Upper lobe of left lung (tissue), 6 donors: ENCODE measurements at regions not wholly inside any gene's neighbourhood (a gene's known extent, or its start where the extent isn't known, plus 50 kb on each side); places are given as distances from the start of the nearest gene placed in this dataset.

Experiments
- ATAC-seq, 2 donors: fragments of 200-7000 bp; cut with Tn5 transposase; one replicate each; pipeline ENCODE4 v1.9.1; 2022; ENCODE audit warnings: mild to moderate bottlenecking in 2 of 2, moderate library complexity in 2 of 2; ENCODE audit not compliant: low FRiP score in 2 of 2
- DNase-seq, 2 donors: peaks; one replicate each; pipeline ENCODE4 v3.0.0-alpha.2; 2019 to 2020
- H3K27ac ChIP-seq, 4 donors: fragments of 200-600 bp; sonication (generic); one replicate each; pipeline ENCODE4 v1.5.1; 2016 to 2019
- H3K27me3 ChIP-seq, 4 donors: fragments of 200-600 bp; sonication (generic); one replicate each; pipeline ENCODE4 v1.5.1; 2017 to 2019
- H3K36me3 ChIP-seq, 4 donors: fragments of 200-600 bp; sonication (generic); one replicate each; pipeline ENCODE4 v1.5.1; 2016 to 2019
- H3K4me1 ChIP-seq, 4 donors: fragments of 200-600 bp; sonication (generic); one replicate each; pipeline ENCODE4 v1.5.1; 2018 to 2019
- H3K4me3 ChIP-seq, 4 donors: fragments of 200-600 bp; sonication (generic); one replicate each; pipeline ENCODE4 v1.5.1; 2017 to 2019; ENCODE audit warnings: mild to moderate bottlenecking in 2 of 4, moderate library complexity in 1 of 4
- H3K9me3 ChIP-seq, 4 donors: fragments of 200-600 bp; sonication (generic); one replicate each; pipeline ENCODE4 v1.5.1; 2018 to 2019
- CTCF ChIP-seq, 6 experiments: fragments of 450-650 bp in 4 of 6; fragments of 200-600 bp in 2 of 6; sonication (generic) in 2 of 6; IDR thresholded peaks; one replicate each; pipeline ENCODE4 v1.5.1; 2016 to 2019; ENCODE audit warnings: antibody characterized with exemption in 6 of 6
- EP300 ChIP-seq, 4 donors: sonication (generic); formaldehyde crosslinking; IDR thresholded peaks; one replicate each; pipeline ENCODE4 v1.5.1; 2017; ENCODE audit warnings: antibody characterized with exemption in 4 of 4, control low read depth in 2 of 4
- POLR2A ChIP-seq, 4 donors: fragments of 450-650 bp; IDR thresholded peaks; one replicate each; pipeline ENCODE4 v1.5.1; 2016 to 2017; ENCODE audit warnings: antibody characterized with exemption in 4 of 4, mild to moderate bottlenecking in 2 of 4
- POLR2AphosphoS5 ChIP-seq, 2 donors: sonication (generic); formaldehyde crosslinking; IDR thresholded peaks; one replicate each; pipeline ENCODE4 v1.5.1; 2017; ENCODE audit warnings: antibody characterized with exemption in 2 of 2
- WGBS, 2 donors: methylation state at CpG; one replicate each; pipeline ENCODE4 v1.1.5; 2017 to 2018; 5-methylcytosine and 5-hydroxymethylcytosine counted together
- donor health status: DM: no; HTN: no; CAD: no; lungs with moderate emphysema.
- donor health status: DM: no; HTN: yes; CAD: no; lungs with severe emphysema.

GRCh38 chr7:119397156-119397555 lies 875.8 kb upstream of the KCND2 start:
- WGBS, 2 donors, result 40 to 52% methylated on average over 2 of the region's 2 CpGs
- DNase-seq, result no peak
- ATAC-seq, result no peak

GRCh38 chr7:119408596-119408995 lies 864.4 kb upstream of the KCND2 start:
- Histone ChIP-seq H3K9me3 (peaks cover 0 to 7% (median 0%) of the 10 kb centered on the region in 4 donors), H3K27ac (no peak overlapping the region), H3K4me3 (no peak overlapping the region), H3K36me3 (no peaks in the 10 kb centered on the region), H3K27me3 (no peaks in the 10 kb centered on the region), H3K4me1 (no peaks in the 10 kb centered on the region)
- whole genome bisulfite sequencing, 2 donors, result 85 to 96% methylated on average over 1 of the region's 1 CpG
- ATAC-seq (no peak), DNase-seq (no peak)
- TF ChIP-seq CTCF (IDR thresholded peaks at IDR 0.05) (no peak), POLR2AphosphoS5 (IDR thresholded peaks at IDR 0.05) (no peak), EP300 (IDR thresholded peaks at IDR 0.05) (no peak), POLR2A (IDR thresholded peaks at IDR 0.05) (no peak)

More at GRCh38 chr7:119397156-119397555, 875.8 kb upstream of the KCND2 start:
- Histone ChIP-seq H3K27me3 (no peaks in the 10 kb centered on the region), H3K9me3 (no peaks in the 10 kb centered on the region), H3K27ac (no peak overlapping the region), H3K36me3 (no peaks in the 10 kb centered on the region), H3K4me3 (no peak overlapping the region), H3K4me1 (no peaks in the 10 kb centered on the region)
- TF ChIP-seq POLR2AphosphoS5 (IDR thresholded peaks at IDR 0.05), result no peak
- no peak for TF ChIP-seq EP300 (IDR thresholded peaks at IDR 0.05)
- no peak for TF ChIP-seq CTCF (IDR thresholded peaks at IDR 0.05)
- TF ChIP-seq POLR2A (IDR thresholded peaks at IDR 0.05), result no peak

GRCh38 chr7:119413314-119413805 lies 859.6 kb upstream of the KCND2 start:
- 95 to 96% methylated on average over 9 to 21 of the region's 22 CpGs for WGBS, 2 donors
- Histone ChIP-seq H3K27ac (no peak overlapping the region), H3K9me3 (peaks cover 0 to 9% (median 0%) of the 10 kb centered on the region in 4 donors), H3K4me1 (no peaks in the 10 kb centered on the region), H3K36me3 (no peaks in the 10 kb centered on the region), H3K27me3 (no peaks in the 10 kb centered on the region), H3K4me3 (no peak overlapping the region)
- no peak for TF ChIP-seq POLR2A (IDR thresholded peaks at IDR 0.05)
- TF ChIP-seq EP300 (IDR thresholded peaks at IDR 0.05), result no peak
- no peak for TF ChIP-seq POLR2AphosphoS5 (IDR thresholded peaks at IDR 0.05)
- TF ChIP-seq CTCF (IDR thresholded peaks at IDR 0.05), result no peak
- ATAC-seq (no peak), DNase-seq (peak in 1 of 2 donors; percentile 73)

- 75 to 76% methylated on average over 4 of the region's 4 CpGs for WGBS, 2 donors
- ATAC-seq (no peak), DNase-seq (no peak)
- H3K9me3 ChIP-seq, result peaks cover 0 to 9% (median 0%) of the 10 kb centered on the region in 4 donors
- no peaks in the 10 kb centered on the region for H3K36me3 ChIP-seq
- no peak overlapping the region for H3K4me3 ChIP-seq
- no peak overlapping the region for H3K27ac ChIP-seq
- H3K4me1 ChIP-seq, result no peaks in the 10 kb centered on the region
- H3K27me3 ChIP-seq, result no peaks in the 10 kb centered on the region
- TF ChIP-seq POLR2AphosphoS5 (IDR thresholded peaks at IDR 0.05), result no peak
- TF ChIP-seq CTCF (IDR thresholded peaks at IDR 0.05), result no peak
- no peak for TF ChIP-seq EP300 (IDR thresholded peaks at IDR 0.05)
- TF ChIP-seq POLR2A (IDR thresholded peaks at IDR 0.05), result no peak
Measured at GRCh38 chr7:119415682-119416081, 857.3 kb upstream of the KCND2 start.

GRCh38 chr7:119421657-119422056 lies 851.3 kb upstream of the KCND2 start:
- no peaks in the 10 kb centered on the region for H3K27me3 ChIP-seq
- no peaks in the 10 kb centered on the region for H3K4me1 ChIP-seq
- H3K9me3 ChIP-seq, result no peaks in the 10 kb centered on the region
- no peak for ATAC-seq
- no peak overlapping the region for H3K27ac ChIP-seq
- H3K4me3 ChIP-seq, result no peak overlapping the region
- 59 to 83% methylated on average over 1 of the region's 1 CpG for WGBS, 2 donors
- TF ChIP-seq CTCF (IDR thresholded peaks at IDR 0.05), result no peak
- TF ChIP-seq POLR2AphosphoS5 (IDR thresholded peaks at IDR 0.05), result no peak
- TF ChIP-seq POLR2A (IDR thresholded peaks at IDR 0.05), result no peak
- no peak for TF ChIP-seq EP300 (IDR thresholded peaks at IDR 0.05)
- H3K36me3 ChIP-seq, result no peaks in the 10 kb centered on the region
- no peak for DNase-seq
